Osteoblast (primary cell): ENCODE measurements at regions not wholly inside any gene's neighbourhood (a gene's known extent, or its start where the extent isn't known, plus 50 kb on each side); places are given as distances from the start of the nearest gene placed in this dataset. TPM values are rescaled to one million over a fixed set of nuclear protein-coding genes. Genes with fewer than 3 reads are reported as not detected.

Experiments
- DNase-seq: peaks from one replicate; pipeline ENCODE4 v3.0.0; 2011; ENCODE audit warnings: low spot score, mixed read lengths; ENCODE audit not compliant: insufficient read length; ENCODE audit errors: missing footprints
- H2AFZ ChIP-seq: 2 replicates; pipeline ENCODE4 v1.6.0; 2011; ENCODE audit warnings: mild to moderate bottlenecking, low read length
- H3K27ac ChIP-seq: 2 replicates; pipeline ENCODE4 v1.5.1; 2011; ENCODE audit warnings: mild to moderate bottlenecking, low read depth, low read length, moderate library complexity
- H3K27me3 ChIP-seq: 2 replicates; pipeline ENCODE4 v1.6.0; 2012; ENCODE audit warnings: mild to moderate bottlenecking, control low read depth, inconsistent platforms, low read length, moderate library complexity; ENCODE audit not compliant: insufficient read depth
- H3K36me3 ChIP-seq: 2 replicates; pipeline ENCODE4 v1.5.1; 2011; ENCODE audit warnings: mild to moderate bottlenecking, low read length, control low read depth, moderate library complexity; ENCODE audit not compliant: insufficient read depth
- H3K4me1 ChIP-seq: 2 replicates; pipeline ENCODE4 v1.5.1; 2011; ENCODE audit warnings: mild to moderate bottlenecking, low read length, control low read depth, moderate library complexity; ENCODE audit not compliant: insufficient read depth
- H3K4me2 ChIP-seq: 2 replicates; pipeline ENCODE4 v1.6.0; 2011; ENCODE audit warnings: mild to moderate bottlenecking, low read length; ENCODE audit not compliant: insufficient read depth
- H3K4me3 ChIP-seq: fragments of 200-600 bp; sonication (generic); 3 replicates; pipeline ENCODE4 v1.5.1; 2012; ENCODE audit warnings: mild to moderate bottlenecking, low read length, inconsistent platforms; ENCODE audit not compliant: insufficient read depth
- H3K79me2 ChIP-seq: 2 replicates; pipeline ENCODE4 v1.6.0; 2012; ENCODE audit warnings: mild to moderate bottlenecking, low read length, control low read depth, inconsistent platforms; ENCODE audit not compliant: insufficient read depth
- H3K9me3 ChIP-seq: 2 replicates; pipeline ENCODE4 v1.5.1; 2011; ENCODE audit warnings: low read depth, low read length, control low read depth
- H4K20me1 ChIP-seq: 2 replicates; pipeline ENCODE4 v1.6.0; 2012; ENCODE audit warnings: mild to moderate bottlenecking, low read length, control low read depth; ENCODE audit not compliant: insufficient read depth
- CTCF ChIP-seq: IDR thresholded peaks from 2 replicates; pipeline ENCODE4 v1.5.1; 2011; ENCODE audit warnings: mild to moderate bottlenecking, low read depth, low read length, moderate library complexity; ENCODE audit errors: extremely low read depth
- small RNA-seq: library from RNA; depleted of rRNA; stranded (forward); fragments of <200 nt; gene quantifications from one replicate; pipeline ENCODE3, GENCODE V24; 2012

DNA sequence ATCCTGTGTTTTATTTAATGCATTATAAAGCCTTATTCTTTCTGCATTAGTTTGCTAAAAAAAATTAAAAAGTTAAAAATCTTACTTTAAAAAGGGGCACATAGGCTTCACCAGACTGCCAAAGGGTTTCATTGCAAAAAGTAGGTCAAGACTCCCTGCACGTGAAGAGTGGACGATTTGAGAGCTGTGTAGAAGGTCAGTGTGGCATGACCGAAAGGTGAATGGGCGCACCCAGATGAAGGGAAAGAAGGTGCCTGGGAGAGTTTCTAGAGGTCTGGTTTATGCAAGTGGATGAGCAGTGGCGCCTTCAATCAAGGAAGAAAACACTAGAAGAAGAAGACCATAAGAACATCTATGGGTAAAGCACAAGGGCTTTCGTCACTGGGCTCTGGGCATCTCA is 111.0 kb downstream of the SP3 start:
- Histone ChIP-seq H3K4me3 (no peak overlapping the region), H3K36me3 (no peaks in the 10 kb centered on the region), H3K4me1 (peaks cover 16% of the 10 kb centered on the region), H3K27ac (no peak overlapping the region), H3K9me3 (no peaks in the 10 kb centered on the region), H2AFZ (no peak overlapping the region), H3K4me2 (peak overlapping the region; percentile 59), H3K79me2 (no peaks in the 10 kb centered on the region), H3K27me3 (peaks cover 31% of the 10 kb centered on the region), H4K20me1 (no peaks in the 10 kb centered on the region)
- no peak for TF ChIP-seq CTCF
- DNase-seq = no peak

DNA sequence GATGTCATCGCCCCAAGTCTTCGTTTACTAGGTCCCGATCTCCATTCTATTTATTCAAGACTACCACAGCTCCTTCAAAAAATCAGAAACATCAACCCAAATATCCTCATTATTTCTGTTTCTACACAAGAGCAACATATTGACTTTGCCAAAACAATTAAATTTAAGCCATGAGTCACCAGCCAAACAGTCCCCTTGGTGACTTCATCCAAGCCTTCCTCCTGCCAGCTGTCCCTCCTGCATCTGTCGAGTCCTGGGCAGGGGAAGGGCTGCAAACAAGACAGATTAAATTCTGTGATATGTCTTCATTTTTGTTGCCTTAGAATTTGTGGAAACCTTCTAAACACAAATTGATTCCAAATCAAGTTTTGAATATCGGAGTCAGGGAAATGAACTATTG is 110.3 kb downstream of the SP3 start:
- DNase-seq = peak; percentile 94
- H3K4me2 ChIP-seq = peak overlapping the region; percentile 59

DNA sequence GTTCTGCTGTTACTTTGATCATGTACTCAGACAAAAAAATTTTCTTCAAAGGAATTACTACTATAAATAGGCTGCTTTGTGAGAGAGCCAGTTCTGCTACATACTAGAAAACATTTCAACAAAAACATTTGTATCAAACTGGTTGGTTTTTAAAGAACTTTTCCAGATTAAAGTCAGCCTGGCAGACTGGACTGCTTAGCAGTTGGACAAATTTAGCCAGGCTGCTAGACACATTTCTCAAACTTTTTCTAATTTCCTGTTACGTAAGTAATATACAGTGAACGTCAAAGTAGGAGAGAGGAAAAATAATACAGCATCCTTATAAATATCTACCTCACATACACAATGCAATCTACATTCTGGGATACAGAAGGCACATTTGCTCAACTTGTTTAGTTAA is 109.5 kb downstream of the SP3 start:
- Histone ChIP-seq H3K4me1 (peaks cover 16% of the 10 kb centered on the region), H2AFZ (no peak overlapping the region), H3K27me3 (peaks cover 31% of the 10 kb centered on the region), H3K79me2 (no peaks in the 10 kb centered on the region), H4K20me1 (no peaks in the 10 kb centered on the region), H3K4me2 (no peak overlapping the region), H3K9me3 (no peaks in the 10 kb centered on the region), H3K36me3 (no peaks in the 10 kb centered on the region), H3K4me3 (no peak overlapping the region), H3K27ac (no peak overlapping the region)
- no peak for TF ChIP-seq CTCF
- DNase-seq = no peak

More for the DNA sequence above, 110.3 kb downstream of the SP3 start:
- Histone ChIP-seq H2AFZ (no peak overlapping the region), H3K27ac (no peak overlapping the region), H3K9me3 (no peaks in the 10 kb centered on the region), H3K4me1 (peaks cover 16% of the 10 kb centered on the region), H3K36me3 (no peaks in the 10 kb centered on the region), H3K4me3 (no peak overlapping the region), H3K79me2 (no peaks in the 10 kb centered on the region), H4K20me1 (no peaks in the 10 kb centered on the region), H3K27me3 (peaks cover 29% of the 10 kb centered on the region)
- no peak for TF ChIP-seq CTCF

Small RNAs in the stretch of these regions (small RNA-seq; reads per million reads assigned to genes)
- not detected for gene AC013410.2
